HFFc6 (cell line): ENCODE measurements at regions not wholly inside any gene's neighbourhood (a gene's known extent, or its start where the extent isn't known, plus 50 kb on each side); places are given as distances from the start of the nearest gene placed in this dataset.

Experiments used
- DNase-seq: peaks from one replicate; pipeline ENCODE4 v3.0.0-alpha.2; 2018
- H3K27ac Mint-ChIP-seq: 2 replicates; pipeline ENCODE4 v1.8.0; 2020; ENCODE audit warnings: mild to moderate bottlenecking, mixed read lengths
- H3K27me3 Mint-ChIP-seq: 2 replicates; pipeline ENCODE4 v1.8.0; 2021; ENCODE audit warnings: mild to moderate bottlenecking, moderate library complexity, mixed read lengths; ENCODE audit not compliant: insufficient read depth
- H3K36me3 Mint-ChIP-seq: 2 replicates; pipeline ENCODE4 v1.8.0; 2021; ENCODE audit warnings: low read depth, mixed read lengths
- H3K4me1 Mint-ChIP-seq: 2 replicates; pipeline ENCODE4 v1.8.0; 2020; ENCODE audit warnings: low read depth, mixed read lengths
- H3K4me3 Mint-ChIP-seq: 2 replicates; pipeline ENCODE4 v1.8.0; 2020; ENCODE audit warnings: mild to moderate bottlenecking, moderate library complexity, mixed read lengths
- H3K9me3 Mint-ChIP-seq: 2 replicates; pipeline ENCODE4 v1.8.0; 2020; ENCODE audit warnings: mild to moderate bottlenecking, mixed read lengths
- CTCF ChIP-seq: fragments of 200-600 bp; sonication (generic); IDR thresholded peaks from 2 replicates; pipeline ENCODE4 v1.5.0; 2021; ENCODE audit warnings: antibody characterized with exemption, mild to moderate bottlenecking

- no peaks in the 10 kb centered on the region for H3K4me1 Mint-ChIP-seq
- H3K9me3 Mint-ChIP-seq, result peaks cover 39% of the 10 kb centered on the region
- H3K27ac Mint-ChIP-seq, result no peak overlapping the region
- H3K36me3 Mint-ChIP-seq, result no peaks in the 10 kb centered on the region
- no peaks in the 10 kb centered on the region for H3K27me3 Mint-ChIP-seq
- H3K4me3 Mint-ChIP-seq, result no peak overlapping the region
- TF ChIP-seq CTCF, result no peak
- no peak for DNase-seq
Measured at GRCh38 chr1:187481581-187482148, 652.9 kb downstream of the PLA2G4A start.

GRCh38 chr1:187490266-187490665, 661.5 kb downstream of the PLA2G4A start:
- no peaks in the 10 kb centered on the region for H3K4me1 Mint-ChIP-seq
- H3K4me3 Mint-ChIP-seq, result no peak overlapping the region
- H3K9me3 Mint-ChIP-seq, result peaks cover 30% of the 10 kb centered on the region
- no peak overlapping the region for H3K27ac Mint-ChIP-seq
- no peak for DNase-seq
- H3K36me3 Mint-ChIP-seq, result no peaks in the 10 kb centered on the region
- no peak for TF ChIP-seq CTCF
- H3K27me3 Mint-ChIP-seq, result no peaks in the 10 kb centered on the region; the same call in 1 of the 2 replicates

GRCh38 chr1:187491082-187491720, 662.5 kb downstream of the PLA2G4A start:
- no peak overlapping the region for H3K4me3 Mint-ChIP-seq
- peaks cover 29% of the 10 kb centered on the region for H3K9me3 Mint-ChIP-seq
- H3K36me3 Mint-ChIP-seq, result no peaks in the 10 kb centered on the region
- no peak for DNase-seq
- H3K4me1 Mint-ChIP-seq, result no peaks in the 10 kb centered on the region
- no peak for TF ChIP-seq CTCF
- H3K27ac Mint-ChIP-seq, result no peak overlapping the region
- H3K27me3 Mint-ChIP-seq, result no peaks in the 10 kb centered on the region; the same call in 1 of the 2 replicates

- H3K27me3 Mint-ChIP-seq, result no peaks in the 10 kb centered on the region; the same call in 1 of the 2 replicates
- no peak for DNase-seq
- no peak for TF ChIP-seq CTCF
- H3K4me3 Mint-ChIP-seq, result no peak overlapping the region
- H3K4me1 Mint-ChIP-seq, result no peaks in the 10 kb centered on the region
- no peak overlapping the region for H3K27ac Mint-ChIP-seq
- H3K9me3 Mint-ChIP-seq, result peaks cover 10% of the 10 kb centered on the region
- H3K36me3 Mint-ChIP-seq, result no peaks in the 10 kb centered on the region
Measured at GRCh38 chr1:187498028-187498427, 669.3 kb downstream of the PLA2G4A start.

GRCh38 chr1:187504779-187505178, 676.0 kb downstream of the PLA2G4A start:
- DNase-seq, result no peak
- Mint-ChIP-seq H3K4me1 (no peaks in the 10 kb centered on the region), H3K36me3 (0 out of 2 replicates have a peak, but pooled peaks cover under 1% of the 10 kb centered on the region), H3K27ac (no peak overlapping the region), H3K4me3 (no peak overlapping the region), H3K9me3 (peaks cover 21% of the 10 kb centered on the region), H3K27me3 (no peaks in the 10 kb centered on the region)
- no peak for TF ChIP-seq CTCF
